GM12878 (cell line): ENCODE measurements at regions not wholly inside any gene's neighbourhood (a gene's known extent, or its start where the extent isn't known, plus 50 kb on each side); places are given as distances from the start of the nearest gene placed in this dataset.

Experiments used
- ATAC-seq: fragments of 200-7000 bp; cut with Tn5 transposase; 3 replicates; pipeline ENCODE4 v1.9.1; 2020; ENCODE audit warnings: mild to moderate bottlenecking, moderate library complexity
- BruUV-seq: library from RNA; stranded (reverse); fragments of 400-500 nt; replicated peaks from 2 replicates; lab custom pipeline; 2021; lab: Mats Ljungman, UMichigan
- CTCF ChIA-PET: fragments of 300-600 bp; sonication (Branson Sonifier 250); formaldehyde crosslinking; extraction: SDS; loops from one replicate; lab custom pipeline; 2021; ENCODE audit warnings: inconsistent platforms; lab: Yijun Ruan, JAX
- POLR2A ChIA-PET: fragments of 350-600 bp; formaldehyde crosslinking; extraction: SDS; loops from one replicate; lab custom pipeline; 2021; ENCODE audit warnings: inconsistent platforms; lab: Charles Lee
- RAD21 ChIA-PET: fragments of 300-600 bp; sonication (Branson Sonifier 250); formaldehyde crosslinking; loops from one replicate; lab custom pipeline; 2023; ENCODE audit warnings: antibody characterized with exemption; ENCODE audit not compliant: unreplicated experiment; lab: Charles Lee
- SMC1A ChIA-PET: fragments of 300-600 bp; sonication (Branson Sonifier 250); formaldehyde crosslinking; loops from one replicate; lab custom pipeline; 2023; ENCODE audit not compliant: unreplicated experiment, uncharacterized antibody; lab: Charles Lee
- DNase-seq: peaks from one replicate; pipeline ENCODE4 v3.0.0-alpha.2; 2011; ENCODE audit warnings: low read depth, low spot score
- FAIRE-seq: peaks from 3 replicates; lab custom pipeline; 2011; peaks lifted over from hg19 to GRCh38; lab: Jason Lieb, UNC
- H2AFZ ChIP-seq: 2 replicates; pipeline ENCODE4 v1.6.0; 2011; ENCODE audit warnings: low read depth, low read length, control low read depth; ENCODE audit not compliant: control insufficient read depth
- H3K27ac ChIP-seq: 2 replicates; pipeline ENCODE4 v1.5.1; 2011; ENCODE audit warnings: control low read depth; ENCODE audit not compliant: control insufficient read depth, insufficient read depth
- H3K27me3 ChIP-seq, 2 experiments: replicated peaks in 1 of 2; 2 replicates each; pipeline versions ENCODE4 v1.6.0 to v1.6.1; 2011; ENCODE audit warnings: low read length in 1 of 2; ENCODE audit not compliant: control insufficient read depth in 2 of 2, insufficient read depth in 2 of 2
- H3K36me3 ChIP-seq, 2 experiments: 2 replicates each; pipeline ENCODE4 v1.5.1; 2011; ENCODE audit warnings: low read length in 1 of 2; ENCODE audit not compliant: control insufficient read depth in 2 of 2, insufficient read depth in 2 of 2
- H3K4me1 ChIP-seq: 2 replicates; pipeline ENCODE4 v1.6.1; 2011; ENCODE audit warnings: mild to moderate bottlenecking, low read length, moderate library complexity, mixed read lengths; ENCODE audit not compliant: control insufficient read depth, insufficient read depth
- H3K4me2 ChIP-seq: 2 replicates; pipeline ENCODE4 v1.6.0; 2011; ENCODE audit warnings: control low read depth; ENCODE audit not compliant: control insufficient read depth, insufficient read depth
- H3K4me3 ChIP-seq: fragments of 200-600 bp; sonication (generic); 2 replicates; pipeline ENCODE4 v1.5.1; 2016
- H3K79me2 ChIP-seq: 2 replicates; pipeline ENCODE4 v1.6.0; 2011; ENCODE audit warnings: low read length; ENCODE audit not compliant: control insufficient read depth, insufficient read depth
- H3K9ac ChIP-seq: 2 replicates; pipeline ENCODE4 v1.8.0; 2011; ENCODE audit warnings: low read length, control low read depth, mixed read lengths; ENCODE audit not compliant: control insufficient read depth, insufficient read depth
- H3K9me3 ChIP-seq: replicated peaks from 3 replicates; pipeline ENCODE4 v1.5.1; 2011; ENCODE audit warnings: mild to moderate bottlenecking, low read length; ENCODE audit not compliant: control insufficient read depth, insufficient read depth
- H4K20me1 ChIP-seq: 2 replicates; pipeline ENCODE4 v1.6.0; 2011; ENCODE audit not compliant: control insufficient read depth, insufficient read depth
- KLF5 ChIP-seq: fragments of 450-650 bp; IDR thresholded peaks from 2 replicates; pipeline ENCODE4 v1.6.1; 2014; ENCODE audit warnings: mild to moderate bottlenecking; ENCODE audit not compliant: partially characterized antibody
- MEF2B ChIP-seq: fragments of 450-650 bp; IDR thresholded peaks from 2 replicates; pipeline ENCODE4 v1.6.1; 2018; ENCODE audit warnings: mild to moderate bottlenecking, moderate library complexity; ENCODE audit not compliant: partially characterized antibody, poor library complexity, severe bottlenecking
- MYC ChIP-seq: IDR thresholded peaks from 2 replicates; pipeline ENCODE4 v1.6.1; 2011; ENCODE audit warnings: mild to moderate bottlenecking, low read length, moderate library complexity, inconsistent platforms; ENCODE audit not compliant: insufficient read depth, insufficient replicate concordance, insufficient read length, severe bottlenecking
- WGBS: methylation state at CpG from one replicate; pipeline ENCODE4 v1.1.6; 2016; ENCODE audit warnings: low lambda C conversion rate; ENCODE audit not compliant: insufficient replicate concordance, insufficient coverage; ENCODE audit errors: missing lambda C conversion rate; 5-methylcytosine and 5-hydroxymethylcytosine counted together
- in situ Hi-C: fragments of 300-500 bp; cut with MboI; formaldehyde crosslinking; loops from 9 replicates; pipeline ENCODE4 v1.14.3; 2018; ENCODE audit warnings: mixed read lengths
- intact Hi-C: fragments of 100-400 bp; cut with micrococcal nuclease; formaldehyde crosslinking; loops from one replicate; pipeline ENCODE4 v1.14.2; 2022; ENCODE audit not compliant: unreplicated experiment
- TF ChIP-seq, protein P1 (sequence below): IDR thresholded peaks from 2 replicates; pipeline ENCODE4 v1.6.1; 2012; ENCODE audit warnings: mild to moderate bottlenecking, low read depth, low read length

DNA sequence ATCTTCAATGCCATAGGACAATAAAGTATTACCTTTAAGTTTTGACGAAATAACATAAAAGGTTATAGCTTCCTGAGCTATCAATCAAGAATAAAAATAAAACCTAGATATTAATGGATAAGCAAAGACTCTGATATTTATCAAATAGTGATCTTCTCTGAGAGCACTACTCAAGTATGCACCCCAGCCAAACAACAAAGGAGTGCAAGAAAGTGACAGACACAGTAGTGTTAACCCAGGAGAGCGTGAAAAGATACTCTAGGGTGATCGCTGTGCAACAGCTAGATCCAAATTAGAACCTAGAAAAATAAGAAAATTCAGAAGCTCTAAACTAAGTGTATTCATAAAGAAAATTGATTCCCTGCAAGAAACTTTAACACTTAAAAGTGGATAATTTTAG is 83.5 kb upstream of the CDYL start:
- ChIA-PET CTCF (interaction anchor here (0.7 to 1.1 kb wide), 2 partner anchors 26 to 48 kb away, joined by 3 read pairs; no protein-coding TSS in a partner anchor), RAD21 (no interaction called here), POLR2A (no interaction called here), SMC1A (interaction anchor here (0.6 kb wide), 1 partner anchor 35 kb away, joined by 3 read pairs; no protein-coding TSS in a partner anchor)
- BruUV-seq: no TSS peak
- no peak overlapping the region for H2AFZ ChIP-seq
- H3K9ac ChIP-seq: no peak overlapping the region
- no peak overlapping the region for H3K27ac ChIP-seq
- no peak overlapping the region for H3K4me3 ChIP-seq
- FAIRE-seq (no peak), ATAC-seq (no peak), DNase-seq (no peak)
- H3K36me3 ChIP-seq: no peaks in the 10 kb centered on the region
- 46% methylated on average over 3 of the region's 3 CpGs for WGBS
- H3K79me2 ChIP-seq: no peaks in the 10 kb centered on the region
- H3K4me1 ChIP-seq: no peaks in the 10 kb centered on the region
- no peaks in the 10 kb centered on the region for H3K27me3 ChIP-seq
- H3K9me3 ChIP-seq: no peaks in the 10 kb centered on the region
- TF ChIP-seq KLF5: no peak
- TF ChIP-seq, protein P1, sequence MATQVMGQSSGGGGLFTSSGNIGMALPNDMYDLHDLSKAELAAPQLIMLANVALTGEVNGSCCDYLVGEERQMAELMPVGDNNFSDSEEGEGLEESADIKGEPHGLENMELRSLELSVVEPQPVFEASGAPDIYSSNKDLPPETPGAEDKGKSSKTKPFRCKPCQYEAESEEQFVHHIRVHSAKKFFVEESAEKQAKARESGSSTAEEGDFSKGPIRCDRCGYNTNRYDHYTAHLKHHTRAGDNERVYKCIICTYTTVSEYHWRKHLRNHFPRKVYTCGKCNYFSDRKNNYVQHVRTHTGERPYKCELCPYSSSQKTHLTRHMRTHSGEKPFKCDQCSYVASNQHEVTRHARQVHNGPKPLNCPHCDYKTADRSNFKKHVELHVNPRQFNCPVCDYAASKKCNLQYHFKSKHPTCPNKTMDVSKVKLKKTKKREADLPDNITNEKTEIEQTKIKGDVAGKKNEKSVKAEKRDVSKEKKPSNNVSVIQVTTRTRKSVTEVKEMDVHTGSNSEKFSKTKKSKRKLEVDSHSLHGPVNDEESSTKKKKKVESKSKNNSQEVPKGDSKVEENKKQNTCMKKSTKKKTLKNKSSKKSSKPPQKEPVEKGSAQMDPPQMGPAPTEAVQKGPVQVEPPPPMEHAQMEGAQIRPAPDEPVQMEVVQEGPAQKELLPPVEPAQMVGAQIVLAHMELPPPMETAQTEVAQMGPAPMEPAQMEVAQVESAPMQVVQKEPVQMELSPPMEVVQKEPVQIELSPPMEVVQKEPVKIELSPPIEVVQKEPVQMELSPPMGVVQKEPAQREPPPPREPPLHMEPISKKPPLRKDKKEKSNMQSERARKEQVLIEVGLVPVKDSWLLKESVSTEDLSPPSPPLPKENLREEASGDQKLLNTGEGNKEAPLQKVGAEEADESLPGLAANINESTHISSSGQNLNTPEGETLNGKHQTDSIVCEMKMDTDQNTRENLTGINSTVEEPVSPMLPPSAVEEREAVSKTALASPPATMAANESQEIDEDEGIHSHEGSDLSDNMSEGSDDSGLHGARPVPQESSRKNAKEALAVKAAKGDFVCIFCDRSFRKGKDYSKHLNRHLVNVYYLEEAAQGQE: no peak
- TF ChIP-seq MYC: no peak
- no peak for TF ChIP-seq MEF2B
- TF ChIP-seq, all 136 proteins: peak for 0
- H4K20me1 ChIP-seq: no peaks in the 10 kb centered on the region
- H3K4me2 ChIP-seq: no peak overlapping the region
- in situ Hi-C loops: no loop called here
- intact Hi-C loops: no loop called here
